ENCODE measurements at regions not wholly inside any gene's neighbourhood (a gene's known extent, or its start where the extent isn't known, plus 50 kb on each side); places are given as distances from the start of the nearest gene placed in this dataset.

GRCh38 chr3:178310949-178311348 lies 225.3 kb upstream of the KCNMB2 start:
- no peak for TF ChIP-seq POLR2A (IDR thresholded peaks at IDR 0.05; ENCODE audit: low read depth, low read length)
- TF ChIP-seq TAF1 (IDR thresholded peaks at IDR 0.05; ENCODE audit: low read depth, low read length) = no peak

Measured in GM12891 (cell line).